NCI-H69 (cell line): ENCODE measurements at regions not wholly inside any gene's neighbourhood (a gene's known extent, or its start where the extent isn't known, plus 50 kb on each side); places are given as distances from the start of the nearest gene placed in this dataset.

Experiments
- DNase-seq: peaks from one replicate; lab custom pipeline; 2025; lab: John Stamatoyannopoulos, UW

GRCh38 chr2:236656166-236656565 is 86.5 kb downstream of the ACKR3 start:
- DNase-seq, result no peak

- no peak for DNase-seq
Measured at GRCh38 chr2:236656721-236657120, 87.1 kb downstream of the ACKR3 start.

- no peak for DNase-seq
Measured at GRCh38 chr2:236657215-236657614, 87.6 kb downstream of the ACKR3 start.

GRCh38 chr2:236657801-236658200 is 88.2 kb downstream of the ACKR3 start:
- no peak for DNase-seq

- DNase-seq, result no peak
Measured at GRCh38 chr2:236658974-236659757, 89.5 kb downstream of the ACKR3 start.

DNA sequence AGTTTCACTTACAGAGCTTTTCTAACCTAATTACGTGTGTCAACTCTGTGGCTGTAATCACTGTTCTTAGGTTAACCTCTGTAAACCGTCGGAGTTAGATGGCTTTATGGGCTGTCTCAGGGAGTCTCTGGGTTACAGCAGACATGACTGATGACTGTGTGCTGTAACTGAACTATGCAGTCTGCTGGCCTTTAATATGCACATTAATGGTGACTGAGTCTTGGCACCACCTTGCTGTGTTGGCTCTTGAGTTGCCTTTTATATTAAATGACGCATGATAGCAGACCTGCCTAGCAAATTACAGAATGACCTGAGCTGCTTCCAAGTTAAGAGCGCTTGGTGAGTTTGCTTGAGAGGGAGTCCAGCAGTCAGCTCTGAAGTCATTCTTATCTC is 90.1 kb downstream of the ACKR3 start:
- DNase-seq, result peak; percentile 90

- peak; percentile 8 for DNase-seq
Measured at GRCh38 chr2:236661061-236661761, 91.6 kb downstream of the ACKR3 start.

DNA sequence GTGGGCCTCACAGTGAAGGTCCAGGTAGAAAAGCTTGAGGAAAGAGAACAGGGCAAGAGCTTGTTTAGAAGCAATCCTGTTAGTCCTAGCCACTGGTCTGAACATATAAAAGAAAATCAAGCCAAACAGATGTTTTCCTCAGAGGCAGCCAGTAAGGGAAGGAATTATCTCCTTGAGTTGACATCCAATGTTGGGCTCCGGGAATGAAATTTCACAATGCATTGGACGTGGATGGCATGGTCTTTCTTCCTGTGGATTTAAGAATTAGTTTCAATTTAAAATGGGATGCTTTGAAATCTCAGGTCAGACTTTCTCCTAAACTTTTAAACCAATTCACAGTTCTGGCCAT is 92.1 kb downstream of the ACKR3 start:
- no peak for DNase-seq

GRCh38 chr2:236662231-236663185 is 92.9 kb downstream of the ACKR3 start:
- no peak for DNase-seq

GRCh38 chr2:236663287-236664101 is 93.9 kb downstream of the ACKR3 start:
- DNase-seq, result no peak

- DNase-seq, result no peak
Measured at GRCh38 chr2:236664136-236664535, 94.5 kb downstream of the ACKR3 start.

GRCh38 chr2:236665101-236665500 is 95.5 kb downstream of the ACKR3 start:
- DNase-seq, result no peak

GRCh38 chr2:236665572-236666118 is 96.0 kb downstream of the ACKR3 start:
- DNase-seq, result no peak

DNA sequence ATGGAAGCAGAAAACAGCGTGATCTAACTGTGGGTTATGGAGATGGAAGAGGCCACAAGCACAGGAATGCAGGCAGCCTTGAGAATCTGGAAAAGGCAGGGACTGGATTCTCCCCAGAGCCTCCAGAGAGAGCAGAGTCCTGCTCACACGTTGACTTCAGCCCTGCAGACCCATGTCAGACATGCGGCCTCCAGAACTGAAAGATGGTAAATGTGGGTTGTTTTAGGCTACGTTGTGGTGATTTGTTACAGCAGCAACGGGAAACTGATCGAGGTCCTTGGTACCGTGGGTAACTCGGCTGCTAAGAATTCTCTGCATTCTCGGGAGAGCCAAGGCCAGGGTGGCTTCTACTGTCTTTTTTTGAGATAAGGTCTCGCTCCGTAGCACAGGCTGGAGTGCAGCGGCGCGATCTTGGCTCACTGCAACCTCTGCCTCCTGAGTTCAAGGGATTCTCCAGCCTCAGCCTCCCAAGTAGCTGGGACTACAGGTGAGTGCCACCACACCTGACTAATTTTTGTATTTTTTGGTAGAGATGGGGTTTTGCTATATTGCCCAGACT is 97.1 kb downstream of the ACKR3 start:
- DNase-seq, result no peak

DNA sequence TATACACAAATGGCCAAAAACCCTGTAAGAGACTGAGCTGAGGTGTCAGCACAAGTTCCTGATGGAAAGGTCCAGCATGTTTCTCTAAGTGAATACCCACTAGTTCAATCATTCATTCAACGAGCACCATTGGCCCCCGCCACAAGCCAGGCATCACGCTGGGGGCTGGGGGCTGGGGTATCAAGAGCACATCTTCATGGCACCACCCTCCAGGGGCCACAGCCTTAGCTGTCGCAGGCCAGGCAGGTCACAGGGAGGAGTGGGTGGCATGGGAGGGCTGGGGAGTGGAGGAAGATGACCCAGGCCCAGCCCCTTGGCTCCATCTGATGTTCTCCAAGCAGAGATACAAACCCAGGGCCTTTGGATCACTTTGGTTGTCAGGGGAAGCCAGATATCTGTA is 97.9 kb downstream of the ACKR3 start:
- DNase-seq, result no peak

- DNase-seq, result no peak
Measured at GRCh38 chr2:236668531-236668969, 98.9 kb downstream of the ACKR3 start.

- DNase-seq, result no peak
Measured at GRCh38 chr2:236670235-236670620, 100.6 kb downstream of the ACKR3 start.

- no peak for DNase-seq
Measured at GRCh38 chr2:236671896-236672562, 102.4 kb downstream of the ACKR3 start.

DNA sequence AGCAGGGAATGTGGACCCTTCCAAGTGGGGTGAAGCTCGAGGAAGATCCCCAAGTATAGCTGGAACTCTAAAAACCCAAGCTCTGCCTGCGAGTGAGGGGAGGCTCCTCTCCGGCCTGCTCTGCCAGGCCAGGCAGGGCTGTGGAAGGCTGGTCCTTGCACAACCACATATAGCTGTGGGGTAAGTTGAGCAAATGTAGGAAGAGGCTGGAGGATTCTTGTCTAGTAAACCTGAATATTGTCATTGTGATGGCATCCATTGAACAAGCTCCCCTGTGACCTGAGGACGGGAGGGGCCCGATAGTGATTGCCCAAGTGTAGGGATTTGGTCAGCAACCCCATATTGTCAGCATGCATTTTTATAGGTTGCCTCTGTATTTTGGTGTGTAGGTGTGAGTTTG is 103.0 kb downstream of the ACKR3 start:
- DNase-seq, result no peak

DNA sequence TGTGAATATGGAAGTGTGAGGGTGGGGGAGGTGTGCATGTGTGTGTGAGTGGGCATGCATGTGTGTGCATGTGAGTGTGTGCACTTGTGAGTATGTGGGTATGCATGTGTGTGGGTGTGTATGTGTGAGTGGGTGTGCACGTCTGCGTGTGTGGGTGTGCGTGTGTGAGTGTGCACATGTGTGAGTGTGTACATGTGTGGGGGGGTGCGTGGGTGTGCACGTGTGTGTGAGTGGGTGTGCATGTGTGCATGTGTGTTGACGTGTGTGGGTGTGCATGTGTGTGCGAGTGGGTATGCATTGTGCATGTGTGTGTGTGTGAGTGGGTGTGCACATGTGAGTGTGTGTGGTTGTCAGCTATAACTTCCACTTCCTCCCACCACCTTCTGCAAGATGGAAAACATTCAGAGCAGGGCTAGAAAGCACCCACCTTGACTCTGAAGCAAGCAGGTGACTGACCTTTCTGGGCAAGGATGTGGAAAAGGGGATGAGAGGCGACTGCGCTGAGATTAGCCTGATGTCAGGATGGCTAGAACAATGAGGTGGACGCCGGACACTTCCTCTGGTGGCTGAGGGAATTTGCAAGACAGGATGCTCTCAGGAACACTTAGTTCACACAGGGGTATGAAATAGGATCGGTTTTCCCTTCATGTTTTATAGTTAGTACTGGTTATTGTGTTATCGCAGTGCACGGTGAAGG is 103.6 kb downstream of the ACKR3 start:
- DNase-seq, result no peak
